GM12878 (cell line): ENCODE measurements at regions not wholly inside any gene's neighbourhood (a gene's known extent, or its start where the extent isn't known, plus 50 kb on each side); places are given as distances from the start of the nearest gene placed in this dataset.
"Not testable (repeated sequence)": the region's sequence is repeated elsewhere in the genome, so short reads cannot be mapped to it uniquely, and the experiment has no call there.

Source experiments
- ATAC-seq: fragments of 200-7000 bp; cut with Tn5 transposase; 3 replicates; pipeline ENCODE4 v1.9.1; 2020; ENCODE audit warnings: mild to moderate bottlenecking, moderate library complexity
- BruUV-seq: library from RNA; stranded (reverse); fragments of 400-500 nt; replicated peaks from 2 replicates; lab custom pipeline; 2021; lab: Mats Ljungman, UMichigan
- CTCF ChIA-PET: fragments of 300-600 bp; sonication (Branson Sonifier 250); formaldehyde crosslinking; extraction: SDS; loops from one replicate; lab custom pipeline; 2021; ENCODE audit warnings: inconsistent platforms; lab: Yijun Ruan, JAX
- POLR2A ChIA-PET: fragments of 350-600 bp; formaldehyde crosslinking; extraction: SDS; loops from one replicate; lab custom pipeline; 2021; ENCODE audit warnings: inconsistent platforms; lab: Charles Lee
- RAD21 ChIA-PET: fragments of 300-600 bp; sonication (Branson Sonifier 250); formaldehyde crosslinking; loops from one replicate; lab custom pipeline; 2023; ENCODE audit warnings: antibody characterized with exemption; ENCODE audit not compliant: unreplicated experiment; lab: Charles Lee
- SMC1A ChIA-PET: fragments of 300-600 bp; sonication (Branson Sonifier 250); formaldehyde crosslinking; loops from one replicate; lab custom pipeline; 2023; ENCODE audit not compliant: unreplicated experiment, uncharacterized antibody; lab: Charles Lee
- DNase-seq: peaks from one replicate; pipeline ENCODE4 v3.0.0-alpha.2; 2011; ENCODE audit warnings: low read depth, low spot score
- FAIRE-seq: peaks from 3 replicates; lab custom pipeline; 2011; peaks lifted over from hg19 to GRCh38; lab: Jason Lieb, UNC
- H2AFZ ChIP-seq: 2 replicates; pipeline ENCODE4 v1.6.0; 2011; ENCODE audit warnings: low read depth, low read length, control low read depth; ENCODE audit not compliant: control insufficient read depth
- H3K27ac ChIP-seq: 2 replicates; pipeline ENCODE4 v1.5.1; 2011; ENCODE audit warnings: control low read depth; ENCODE audit not compliant: control insufficient read depth, insufficient read depth
- H3K27me3 ChIP-seq, 2 experiments: replicated peaks in 1 of 2; 2 replicates each; pipeline versions ENCODE4 v1.6.0 to v1.6.1; 2011; ENCODE audit warnings: low read length in 1 of 2; ENCODE audit not compliant: control insufficient read depth in 2 of 2, insufficient read depth in 2 of 2
- H3K36me3 ChIP-seq, 2 experiments: 2 replicates each; pipeline ENCODE4 v1.5.1; 2011; ENCODE audit warnings: low read length in 1 of 2; ENCODE audit not compliant: control insufficient read depth in 2 of 2, insufficient read depth in 2 of 2
- H3K4me1 ChIP-seq: 2 replicates; pipeline ENCODE4 v1.6.1; 2011; ENCODE audit warnings: mild to moderate bottlenecking, low read length, moderate library complexity, mixed read lengths; ENCODE audit not compliant: control insufficient read depth, insufficient read depth
- H3K4me2 ChIP-seq: 2 replicates; pipeline ENCODE4 v1.6.0; 2011; ENCODE audit warnings: control low read depth; ENCODE audit not compliant: control insufficient read depth, insufficient read depth
- H3K4me3 ChIP-seq: fragments of 200-600 bp; sonication (generic); 2 replicates; pipeline ENCODE4 v1.5.1; 2016
- H3K79me2 ChIP-seq: 2 replicates; pipeline ENCODE4 v1.6.0; 2011; ENCODE audit warnings: low read length; ENCODE audit not compliant: control insufficient read depth, insufficient read depth
- H3K9ac ChIP-seq: 2 replicates; pipeline ENCODE4 v1.8.0; 2011; ENCODE audit warnings: low read length, control low read depth, mixed read lengths; ENCODE audit not compliant: control insufficient read depth, insufficient read depth
- H3K9me3 ChIP-seq: replicated peaks from 3 replicates; pipeline ENCODE4 v1.5.1; 2011; ENCODE audit warnings: mild to moderate bottlenecking, low read length; ENCODE audit not compliant: control insufficient read depth, insufficient read depth
- H4K20me1 ChIP-seq: 2 replicates; pipeline ENCODE4 v1.6.0; 2011; ENCODE audit not compliant: control insufficient read depth, insufficient read depth
- BCLAF1 ChIP-seq: fragments of 450-650 bp; IDR thresholded peaks from 2 replicates; pipeline ENCODE4 v1.6.1; 2017; ENCODE audit warnings: antibody characterized with exemption, mild to moderate bottlenecking, moderate library complexity
- FOXM1 ChIP-seq: IDR thresholded peaks from 2 replicates; pipeline ENCODE4 v1.6.1; 2012; ENCODE audit warnings: low read depth, mild to moderate bottlenecking, inconsistent platforms, low read length, moderate library complexity
- GABPA ChIP-seq: IDR thresholded peaks from 2 replicates; pipeline ENCODE4 v1.6.1; 2014; ENCODE audit warnings: antibody characterized with exemption, low read depth, mild to moderate bottlenecking, inconsistent platforms
- GATAD2B ChIP-seq: fragments of 450-650 bp; conservative IDR thresholded peaks from 2 replicates; pipeline ENCODE4 v1.6.1; 2017; ENCODE audit warnings: low read depth, mild to moderate bottlenecking, moderate library complexity
- JUNB ChIP-seq: IDR thresholded peaks from 2 replicates; pipeline ENCODE4 v1.6.1; 2016; ENCODE audit warnings: antibody characterized with exemption, mild to moderate bottlenecking
- KDM1A ChIP-seq: fragments of 200-600 bp; sonication (generic); IDR thresholded peaks from 2 replicates; pipeline ENCODE4 v1.6.1; 2016; ENCODE audit warnings: borderline replicate concordance
- RUNX3 ChIP-seq: IDR thresholded peaks from 2 replicates; pipeline ENCODE4 v1.6.1; 2012; ENCODE audit warnings: low read length, inconsistent platforms
- SP1 ChIP-seq: IDR thresholded peaks from one replicate; pipeline ENCODE4 v1.6.1; 2011; ENCODE audit warnings: low read depth, low read length
- ZNF622 ChIP-seq: fragments of 450-650 bp; IDR thresholded peaks from 2 replicates; pipeline ENCODE4 v1.6.1; 2017; ENCODE audit warnings: mild to moderate bottlenecking, inconsistent platforms
- WGBS: methylation state at CpG from one replicate; pipeline ENCODE4 v1.1.6; 2016; ENCODE audit warnings: low lambda C conversion rate; ENCODE audit not compliant: insufficient replicate concordance, insufficient coverage; ENCODE audit errors: missing lambda C conversion rate; 5-methylcytosine and 5-hydroxymethylcytosine counted together
- in situ Hi-C: fragments of 300-500 bp; cut with MboI; formaldehyde crosslinking; loops from 9 replicates; pipeline ENCODE4 v1.14.3; 2018; ENCODE audit warnings: mixed read lengths
- intact Hi-C: fragments of 100-400 bp; cut with micrococcal nuclease; formaldehyde crosslinking; loops from one replicate; pipeline ENCODE4 v1.14.2; 2022; ENCODE audit not compliant: unreplicated experiment

GRCh38 chrX:63575700-63576099 lies 209.3 kb downstream of the ARHGEF9 start:
- H3K9me3 ChIP-seq, POLR2A ChIA-PET, H3K79me2 ChIP-seq, H3K4me2 ChIP-seq, H3K36me3 ChIP-seq, H3K9ac ChIP-seq, FAIRE-seq, H3K4me1 ChIP-seq, RAD21 ChIA-PET, H2AFZ ChIP-seq, DNase-seq, H4K20me1 ChIP-seq, CTCF ChIA-PET, ATAC-seq, H3K4me3 ChIP-seq, intact Hi-C loops, H3K27me3 ChIP-seq, H3K27ac ChIP-seq, in situ Hi-C loops, SMC1A ChIA-PET, BruUV-seq: not testable (repeated sequence)
- 62% methylated on average over 3 of the region's 3 CpGs for WGBS

GRCh38 chrX:63566856-63567255 lies 215.7 kb upstream of the SPIN4 start:
- no peak overlapping the region for H3K27ac ChIP-seq
- H3K79me2 ChIP-seq: no peaks in the 10 kb centered on the region
- SMC1A ChIA-PET: no interaction called here
- H3K9ac ChIP-seq: no peak overlapping the region
- DNase-seq (no peak), ATAC-seq (no peak), FAIRE-seq (no peak)
- CTCF ChIA-PET: no interaction called here
- intact Hi-C loops: no loop called here
- RAD21 ChIA-PET: no interaction called here
- no peak for TF ChIP-seq BCLAF1
- no peak for TF ChIP-seq GABPA
- TF ChIP-seq GATAD2B: no peak
- TF ChIP-seq FOXM1: no peak
- no peak for TF ChIP-seq RUNX3
- TF ChIP-seq ZNF622: no peak
- no peak for TF ChIP-seq SP1
- TF ChIP-seq JUNB: no peak
- TF ChIP-seq KDM1A: no peak
- no peaks in the 10 kb centered on the region for H3K4me1 ChIP-seq
- no peaks in the 10 kb centered on the region for H3K36me3 ChIP-seq
- no peaks in the 10 kb centered on the region for H4K20me1 ChIP-seq
- in situ Hi-C loops: no loop called here
- POLR2A ChIA-PET: no interaction called here
- H2AFZ ChIP-seq: no peak overlapping the region
- H3K9me3 ChIP-seq: no peaks in the 10 kb centered on the region
- H3K4me2 ChIP-seq: no peak overlapping the region
- H3K27me3 ChIP-seq: no peaks in the 10 kb centered on the region
- no peak overlapping the region for H3K4me3 ChIP-seq
- no TSS peak for BruUV-seq
